LNCaP clone FGC (cell line): ENCODE measurements at regions not wholly inside any gene's neighbourhood (a gene's known extent, or its start where the extent isn't known, plus 50 kb on each side); places are given as distances from the start of the nearest gene placed in this dataset.

Experiments
- DNase-seq: peaks from one replicate; pipeline ENCODE4 v3.0.0-alpha.2; 2011; ENCODE audit warnings: low read depth
- H3K4me3 ChIP-seq: 2 replicates; pipeline ENCODE4 v1.5.1; 2011; ENCODE audit warnings: mild to moderate bottlenecking, low read depth, low read length, control low read depth
- TF ChIP-seq, protein P1 (sequence below): IDR thresholded peaks from 2 replicates; pipeline ENCODE4 v1.5.1; 2012; ENCODE audit warnings: mild to moderate bottlenecking; ENCODE audit not compliant: control insufficient read depth, insufficient read depth; ENCODE audit errors: extremely low read depth

DNA sequence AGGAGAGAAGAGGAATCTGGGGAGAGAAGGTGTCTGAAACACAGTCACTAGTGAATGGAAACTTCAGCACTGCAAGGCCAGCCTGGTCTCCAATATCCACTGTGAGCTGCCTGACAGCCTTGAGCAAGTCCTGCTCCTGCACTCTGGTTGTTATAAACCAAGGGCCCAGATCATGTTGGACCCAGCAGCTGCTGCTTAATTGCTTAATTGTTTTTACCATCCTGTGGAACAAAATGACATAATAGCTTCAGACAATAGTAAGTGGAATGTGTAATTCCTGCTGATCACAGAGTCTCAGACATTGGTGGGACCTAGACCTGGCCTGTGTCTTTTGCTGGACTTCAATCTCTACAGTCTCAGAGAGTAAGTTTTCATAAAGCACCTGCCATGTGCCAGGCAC lies 833.7 kb downstream of the TFAP2A start:
- TF ChIP-seq, protein P1, sequence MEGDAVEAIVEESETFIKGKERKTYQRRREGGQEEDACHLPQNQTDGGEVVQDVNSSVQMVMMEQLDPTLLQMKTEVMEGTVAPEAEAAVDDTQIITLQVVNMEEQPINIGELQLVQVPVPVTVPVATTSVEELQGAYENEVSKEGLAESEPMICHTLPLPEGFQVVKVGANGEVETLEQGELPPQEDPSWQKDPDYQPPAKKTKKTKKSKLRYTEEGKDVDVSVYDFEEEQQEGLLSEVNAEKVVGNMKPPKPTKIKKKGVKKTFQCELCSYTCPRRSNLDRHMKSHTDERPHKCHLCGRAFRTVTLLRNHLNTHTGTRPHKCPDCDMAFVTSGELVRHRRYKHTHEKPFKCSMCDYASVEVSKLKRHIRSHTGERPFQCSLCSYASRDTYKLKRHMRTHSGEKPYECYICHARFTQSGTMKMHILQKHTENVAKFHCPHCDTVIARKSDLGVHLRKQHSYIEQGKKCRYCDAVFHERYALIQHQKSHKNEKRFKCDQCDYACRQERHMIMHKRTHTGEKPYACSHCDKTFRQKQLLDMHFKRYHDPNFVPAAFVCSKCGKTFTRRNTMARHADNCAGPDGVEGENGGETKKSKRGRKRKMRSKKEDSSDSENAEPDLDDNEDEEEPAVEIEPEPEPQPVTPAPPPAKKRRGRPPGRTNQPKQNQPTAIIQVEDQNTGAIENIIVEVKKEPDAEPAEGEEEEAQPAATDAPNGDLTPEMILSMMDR = no peak
- H3K4me3 ChIP-seq = no peak overlapping the region
- DNase-seq = no peak

DNA sequence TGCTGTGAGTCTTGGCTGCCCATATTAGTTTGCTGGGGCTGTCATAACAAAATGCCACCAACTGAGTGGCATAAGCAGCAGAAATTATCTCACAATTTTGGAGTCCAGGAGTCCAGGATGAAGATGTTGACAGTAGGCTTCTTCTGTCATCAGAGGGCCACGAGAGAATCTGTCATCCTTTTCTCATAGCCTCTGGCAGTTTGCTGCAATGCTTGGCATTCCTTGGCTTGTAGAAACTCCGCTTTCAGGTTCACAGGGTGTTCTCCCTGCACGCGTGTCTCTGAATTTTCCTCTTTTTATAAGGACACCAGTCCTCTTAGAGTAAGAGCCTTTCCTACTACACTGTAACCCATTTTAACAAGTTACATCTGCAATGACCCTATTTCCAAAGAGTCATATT lies 838.4 kb downstream of the TFAP2A start:
- DNase-seq = no peak
- no peak overlapping the region for H3K4me3 ChIP-seq
- TF ChIP-seq, protein P1 = no peak

DNA sequence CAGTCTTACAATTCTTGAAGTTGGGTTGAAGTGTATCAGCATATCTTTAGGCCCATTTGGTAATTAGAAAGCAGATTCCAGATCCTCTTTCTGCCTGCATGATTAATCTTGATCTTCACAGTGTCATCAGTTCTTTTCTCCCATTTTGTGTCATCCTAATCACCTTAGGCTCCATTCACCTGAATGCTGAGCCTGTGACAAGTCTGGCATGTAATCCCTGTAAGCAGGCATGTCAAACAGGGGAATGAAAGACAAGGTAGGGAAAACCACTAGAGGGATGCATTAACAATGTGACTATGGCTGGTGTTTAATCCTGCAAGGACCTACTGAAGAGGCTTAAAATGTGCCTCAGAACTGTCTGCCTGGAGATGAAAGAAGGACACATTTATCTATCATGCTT lies 848.8 kb downstream of the TFAP2A start:
- DNase-seq = no peak
- TF ChIP-seq, protein P1 = no peak
- no peak overlapping the region for H3K4me3 ChIP-seq

DNA sequence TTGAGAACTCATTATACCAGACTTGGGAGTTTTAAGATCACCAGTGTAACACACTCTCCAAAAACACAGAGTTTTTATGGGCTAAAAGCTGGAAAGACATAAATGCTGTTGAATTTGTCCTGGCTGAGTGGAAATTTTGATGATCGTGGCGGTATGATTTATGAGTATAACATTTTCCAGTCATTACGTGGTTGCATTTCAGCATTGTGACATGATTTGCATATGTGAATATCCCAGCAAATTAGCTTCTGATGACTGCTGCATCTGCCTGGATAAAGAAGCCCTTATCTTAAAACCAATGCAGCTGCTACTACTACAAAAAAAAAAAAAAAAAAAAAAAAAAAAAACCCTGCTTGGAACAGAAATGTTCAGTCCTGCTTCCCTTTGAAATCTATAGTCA lies 850.9 kb downstream of the TFAP2A start:
- H3K4me3 ChIP-seq = no peak overlapping the region
- DNase-seq = no peak
- TF ChIP-seq, protein P1 = no peak

DNA sequence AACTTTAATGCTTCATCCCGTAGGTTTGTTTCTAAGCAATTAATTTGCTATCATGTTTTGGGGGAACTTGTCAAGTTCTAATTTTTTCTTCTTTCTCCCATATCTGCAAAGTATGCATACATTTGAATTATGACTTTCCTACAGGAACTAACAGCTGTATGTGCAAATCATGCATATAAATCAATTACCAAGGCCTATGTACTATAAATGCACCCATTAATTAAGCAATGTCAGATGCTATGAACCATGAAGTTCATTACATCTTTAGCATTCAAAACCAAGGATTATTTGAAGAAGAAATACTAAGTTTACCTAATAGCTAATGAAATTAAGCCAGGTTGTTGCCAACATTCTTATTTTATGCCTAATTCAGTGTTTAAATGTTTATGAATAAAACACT lies 851.3 kb downstream of the TFAP2A start:
- no peak overlapping the region for H3K4me3 ChIP-seq
- TF ChIP-seq, protein P1 = no peak
- no peak for DNase-seq

DNA sequence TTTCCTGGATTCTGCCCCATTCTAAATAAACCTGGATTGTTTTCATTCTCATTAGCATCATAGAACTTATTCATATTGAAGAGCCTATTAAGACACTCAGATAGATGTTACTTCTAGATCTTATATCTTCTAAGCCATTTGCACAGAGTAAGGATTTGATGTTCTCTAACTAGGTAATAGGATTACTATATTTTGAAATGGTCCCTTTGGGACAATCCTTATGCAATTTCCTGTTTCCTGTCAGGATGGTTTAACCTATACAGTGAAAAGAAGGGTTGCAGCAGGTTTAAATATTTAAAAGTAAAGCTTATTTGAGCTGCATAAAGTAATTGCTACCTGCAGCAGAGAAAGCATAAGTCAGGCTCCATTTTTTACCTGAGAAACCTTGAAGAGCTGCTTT lies 860.1 kb downstream of the TFAP2A start:
- no peak overlapping the region for H3K4me3 ChIP-seq
- no peak for DNase-seq
- TF ChIP-seq, protein P1 = no peak

DNA sequence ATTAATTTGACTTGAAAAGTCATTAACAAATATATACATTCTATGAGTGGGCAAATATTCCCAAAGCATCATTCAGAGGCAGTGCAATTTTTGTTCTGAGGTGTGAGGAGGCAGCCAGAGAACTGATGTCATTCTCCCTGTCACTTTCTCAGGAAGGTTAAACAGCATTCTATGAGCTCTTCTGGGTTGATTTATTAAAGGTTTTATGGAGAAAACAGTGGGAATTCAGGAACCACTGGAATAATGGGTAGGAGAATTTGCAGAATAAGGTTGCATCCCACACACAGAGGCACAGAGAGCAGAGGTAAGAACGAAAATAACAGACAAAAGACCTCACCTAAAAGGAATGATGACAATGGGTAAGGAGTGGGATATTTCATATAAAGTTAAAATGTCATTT lies 860.6 kb downstream of the TFAP2A start:
- H3K4me3 ChIP-seq = no peak overlapping the region
- DNase-seq = no peak
- TF ChIP-seq, protein P1 = no peak
